CD8-positive, alpha-beta memory T cell (primary cell): ENCODE measurements at regions not wholly inside any gene's neighbourhood (a gene's known extent, or its start where the extent isn't known, plus 50 kb on each side); places are given as distances from the start of the nearest gene placed in this dataset.

Experiments
- CTCF ChIA-PET: fragments of 350-600 bp; sonication (Branson Sonifier 250); formaldehyde crosslinking; loops from one replicate; lab custom pipeline; 2021; ENCODE audit warnings: antibody characterized with exemption; lab: Charles Lee
- POLR2A ChIA-PET: fragments of 350-600 bp; sonication (Branson Sonifier 250); formaldehyde crosslinking; loops from one replicate; lab custom pipeline; 2021; ENCODE audit warnings: antibody characterized with exemption; lab: Charles Lee
- DNase-seq, 5 donors: peaks; one replicate each; pipeline versions ENCODE4 v3.0.0 to v3.0.0-alpha.2; 2020 to 2022; ENCODE audit warnings: mixed read lengths in 1 of 5
- H3K27ac ChIP-seq: one replicate; pipeline ENCODE4 v1.7.0; 2013; ENCODE audit warnings: low read depth, mild to moderate bottlenecking, low read length, moderate library complexity
- H3K27me3 ChIP-seq: 2 replicates; pipeline ENCODE4 v1.7.0; 2013; ENCODE audit warnings: low read length, mild to moderate bottlenecking; ENCODE audit not compliant: insufficient read depth, poor library complexity, severe bottlenecking
- H3K36me3 ChIP-seq: 2 replicates; pipeline ENCODE4 v1.7.0; 2013; ENCODE audit warnings: mild to moderate bottlenecking, low read length, moderate library complexity; ENCODE audit not compliant: insufficient read depth
- H3K4me1 ChIP-seq: 2 replicates; pipeline ENCODE4 v1.7.0; 2013; ENCODE audit warnings: mild to moderate bottlenecking, low read length, moderate library complexity; ENCODE audit not compliant: insufficient read depth
- H3K4me3 ChIP-seq: 2 replicates; pipeline ENCODE4 v1.7.0; 2013; ENCODE audit warnings: mild to moderate bottlenecking, low read length
- H3K9me3 ChIP-seq: 2 replicates; pipeline ENCODE4 v1.7.0; 2013; ENCODE audit warnings: mild to moderate bottlenecking, low read length
- H3K27ac Mint-ChIP-seq, 8 donors: one replicate each; pipeline ENCODE4 v1.8.0; 2020 to 2021; ENCODE audit warnings: mixed read lengths in 8 of 8, mild to moderate bottlenecking in 6 of 8, inconsistent platforms in 3 of 8, moderate library complexity in 3 of 8
- H3K27me3 Mint-ChIP-seq, 2 donors: one replicate each; pipeline ENCODE4 v1.8.0; 2020 to 2021; ENCODE audit warnings: mixed read lengths in 2 of 2, mild to moderate bottlenecking in 1 of 2, moderate library complexity in 1 of 2
- H3K36me3 Mint-ChIP-seq, 3 donors: one replicate each; pipeline ENCODE4 v1.8.0; 2020 to 2021; ENCODE audit warnings: mixed read lengths in 3 of 3, inconsistent platforms in 1 of 3, mild to moderate bottlenecking in 1 of 3
- H3K4me1 Mint-ChIP-seq, 3 donors: one replicate each; pipeline ENCODE4 v1.8.0; 2020 to 2021; ENCODE audit warnings: mixed read lengths in 3 of 3, inconsistent platforms in 1 of 3, mild to moderate bottlenecking in 1 of 3
- H3K4me3 Mint-ChIP-seq, 7 donors: one replicate each; pipeline ENCODE4 v1.8.0; 2020 to 2021; ENCODE audit warnings: mixed read lengths in 7 of 7, mild to moderate bottlenecking in 6 of 7, moderate library complexity in 4 of 7, inconsistent platforms in 2 of 7
- H3K9me3 Mint-ChIP-seq, 5 donors: one replicate each; pipeline ENCODE4 v1.8.0; 2020 to 2022; ENCODE audit warnings: mixed read lengths in 5 of 5, mild to moderate bottlenecking in 3 of 5, moderate library complexity in 2 of 5, inconsistent platforms in 1 of 5

- Mint-ChIP-seq H3K9me3 (no peaks in the 10 kb centered on the region), H3K27me3 (peaks cover 0 to 2% of the 10 kb centered on the region in 2 donors), H3K36me3 (peaks cover 0 to 5% (median 5%) of the 10 kb centered on the region in 3 donors), H3K27ac (peak overlapping the region in 5 of 8 donors; percentile 15 to 83 (median 49)), H3K4me1 (peaks cover 37 to 69% (median 59%) of the 10 kb centered on the region in 3 donors), H3K4me3 (no peak overlapping the region)
- no peak for DNase-seq
- no peaks in the 10 kb centered on the region for H3K27me3 ChIP-seq
- H3K4me1 ChIP-seq = no peaks in the 10 kb centered on the region
- ChIA-PET CTCF (no interaction called here), POLR2A (no interaction called here)
- no peak overlapping the region for H3K27ac ChIP-seq
- no peaks in the 10 kb centered on the region for H3K36me3 ChIP-seq
- H3K4me3 ChIP-seq = no peak overlapping the region
- H3K9me3 ChIP-seq = no peaks in the 10 kb centered on the region
Measured at GRCh38 chr6:143581835-143582480, 70.4 kb upstream of the FUCA2 start.

GRCh38 chr6:143579703-143580102 is 68.2 kb upstream of the FUCA2 start:
- POLR2A ChIA-PET = no interaction called here

GRCh38 chr6:143578054-143578453 is 66.5 kb upstream of the FUCA2 start:
- Histone ChIP-seq H3K4me1 (no peaks in the 10 kb centered on the region), H3K36me3 (no peaks in the 10 kb centered on the region), H3K9me3 (no peaks in the 10 kb centered on the region), H3K27ac (no peak overlapping the region), H3K27me3 (no peaks in the 10 kb centered on the region), H3K4me3 (no peak overlapping the region)
- H3K36me3 Mint-ChIP-seq = peaks cover 3 to 5% (median 5%) of the 10 kb centered on the region in 3 donors
- POLR2A ChIA-PET = no interaction called here
- peak overlapping the region in 3 of 8 donors; percentile 26 to 68 (median 65) for H3K27ac Mint-ChIP-seq
- CTCF ChIA-PET = no interaction called here
- peaks cover 30 to 52% (median 35%) of the 10 kb centered on the region in 3 donors for H3K4me1 Mint-ChIP-seq
- no peak overlapping the region for H3K4me3 Mint-ChIP-seq
- H3K27me3 Mint-ChIP-seq = peaks cover 0 to 2% of the 10 kb centered on the region in 2 donors
- no peak for DNase-seq
- H3K9me3 Mint-ChIP-seq = no peaks in the 10 kb centered on the region

More at GRCh38 chr6:143579703-143580102, 68.2 kb upstream of the FUCA2 start:
- peaks cover 35 to 57% (median 50%) of the 10 kb centered on the region in 3 donors for H3K4me1 Mint-ChIP-seq
- no peak for DNase-seq
- no peaks in the 10 kb centered on the region for H3K4me1 ChIP-seq
- H3K27ac ChIP-seq = no peak overlapping the region
- H3K4me3 Mint-ChIP-seq = no peak overlapping the region
- H3K9me3 Mint-ChIP-seq = no peaks in the 10 kb centered on the region
- no peaks in the 10 kb centered on the region for H3K36me3 ChIP-seq
- H3K27me3 Mint-ChIP-seq = peaks cover 0 to 2% of the 10 kb centered on the region in 2 donors
- H3K36me3 Mint-ChIP-seq = peaks cover 0 to 5% (median 5%) of the 10 kb centered on the region in 3 donors
- H3K27ac Mint-ChIP-seq = peak overlapping the region in 2 of 8 donors; percentile 43 to 57
- H3K4me3 ChIP-seq = no peak overlapping the region
- no peaks in the 10 kb centered on the region for H3K27me3 ChIP-seq
- CTCF ChIA-PET = no interaction called here
- no peaks in the 10 kb centered on the region for H3K9me3 ChIP-seq

GRCh38 chr6:143575901-143576426 is 64.4 kb upstream of the FUCA2 start:
- H3K9me3 ChIP-seq = no peaks in the 10 kb centered on the region
- H3K36me3 Mint-ChIP-seq = peaks cover 3 to 5% (median 5%) of the 10 kb centered on the region in 3 donors
- DNase-seq = no peak
- no peak overlapping the region for H3K4me3 ChIP-seq
- H3K4me1 Mint-ChIP-seq = peaks cover 25 to 52% (median 33%) of the 10 kb centered on the region in 3 donors
- H3K9me3 Mint-ChIP-seq = no peaks in the 10 kb centered on the region
- no peaks in the 10 kb centered on the region for H3K36me3 ChIP-seq
- CTCF ChIA-PET = interaction anchor here (0.7 to 3.9 kb wide), 26 partner anchors 9 to 905 kb away, joined by 3 to 40 read pairs (median 4); partner anchors contain the start of genes LTV1 and PLAGL1
- H3K27me3 ChIP-seq = no peaks in the 10 kb centered on the region
- H3K27ac ChIP-seq = no peak overlapping the region
- POLR2A ChIA-PET = interaction anchor here (0.7 kb wide), 1 partner anchor 38 kb away, joined by 3 read pairs; no protein-coding TSS in a partner anchor
- H3K27me3 Mint-ChIP-seq = peaks cover 0 to 2% of the 10 kb centered on the region in 2 donors
- H3K4me1 ChIP-seq = no peaks in the 10 kb centered on the region
- H3K4me3 Mint-ChIP-seq = no peak overlapping the region
- H3K27ac Mint-ChIP-seq = no peak overlapping the region

GRCh38 chr6:143575440-143575839 is 63.9 kb upstream of the FUCA2 start:
- ChIA-PET POLR2A (interaction anchor here (0.7 kb wide), 2 partner anchors 38 to 488 kb away, joined by 3 read pairs; no protein-coding TSS in a partner anchor), CTCF (interaction anchor here (0.7 to 3.9 kb wide), 27 partner anchors 8 to 905 kb away, joined by 3 to 40 read pairs (median 4); partner anchors contain the start of genes LTV1 and PLAGL1)
- H3K4me3 Mint-ChIP-seq = no peak overlapping the region
- H3K27me3 Mint-ChIP-seq = peaks cover 0 to 2% of the 10 kb centered on the region in 2 donors
- Histone ChIP-seq H3K9me3 (no peaks in the 10 kb centered on the region), H3K4me1 (no peaks in the 10 kb centered on the region), H3K27me3 (no peaks in the 10 kb centered on the region), H3K36me3 (no peaks in the 10 kb centered on the region), H3K27ac (no peak overlapping the region), H3K4me3 (no peak overlapping the region)
- H3K9me3 Mint-ChIP-seq = no peaks in the 10 kb centered on the region
- peak in 4 of 5 donors; percentile 40 to 63 (median 54) for DNase-seq
- peak overlapping the region in 5 of 8 donors; percentile 5 to 66 (median 41) for H3K27ac Mint-ChIP-seq
- peaks cover 3 to 5% (median 5%) of the 10 kb centered on the region in 3 donors for H3K36me3 Mint-ChIP-seq
- peaks cover 24 to 52% (median 38%) of the 10 kb centered on the region in 3 donors for H3K4me1 Mint-ChIP-seq

GRCh38 chr6:143570147-143570853 is 58.8 kb upstream of the FUCA2 start:
- H3K4me3 ChIP-seq = no peak overlapping the region
- peaks cover 5% of the 10 kb centered on the region for H3K4me1 ChIP-seq
- H3K9me3 ChIP-seq = no peaks in the 10 kb centered on the region
- ChIA-PET POLR2A (no interaction called here), CTCF (interaction anchor here (0.9 kb wide), 1 partner anchor 370 kb away, joined by 3 read pairs; no protein-coding TSS in a partner anchor)
- Mint-ChIP-seq H3K9me3 (no peaks in the 10 kb centered on the region), H3K27me3 (no peaks in the 10 kb centered on the region), H3K36me3 (peaks cover 0 to 3% (median 0%) of the 10 kb centered on the region in 3 donors), H3K4me3 (peak overlapping the region in 1 of 7 donors; percentile 21), H3K4me1 (peaks cover 41 to 74% (median 62%) of the 10 kb centered on the region in 3 donors), H3K27ac (peak overlapping the region in 7 of 8 donors; percentile 38 to 81 (median 59))
- H3K36me3 ChIP-seq = no peaks in the 10 kb centered on the region
- no peak overlapping the region for H3K27ac ChIP-seq
- DNase-seq = no peak
- H3K27me3 ChIP-seq = no peaks in the 10 kb centered on the region

- Mint-ChIP-seq H3K9me3 (no peaks in the 10 kb centered on the region), H3K27me3 (no peaks in the 10 kb centered on the region), H3K4me3 (peak overlapping the region in 5 of 7 donors; percentile 6 to 65 (median 56)), H3K4me1 (peaks cover 38 to 76% (median 63%) of the 10 kb centered on the region in 3 donors), H3K27ac (peak overlapping the region; percentile 37 to 89 (median 82)), H3K36me3 (peaks cover 0 to 1% (median 0%) of the 10 kb centered on the region in 3 donors)
- Histone ChIP-seq H3K36me3 (no peaks in the 10 kb centered on the region), H3K9me3 (no peaks in the 10 kb centered on the region), H3K4me3 (no peak overlapping the region), H3K27me3 (no peaks in the 10 kb centered on the region), H3K4me1 (peaks cover 5% of the 10 kb centered on the region), H3K27ac (no peak overlapping the region)
- CTCF ChIA-PET = no interaction called here
- DNase-seq = peak in 2 of 5 donors; percentile 15 to 25
- POLR2A ChIA-PET = no interaction called here
Measured at GRCh38 chr6:143569040-143569439, 57.5 kb upstream of the FUCA2 start.
